GM12872 (cell line): ENCODE measurements at regions not wholly inside any gene's neighbourhood (a gene's known extent, or its start where the extent isn't known, plus 50 kb on each side); places are given as distances from the start of the nearest gene placed in this dataset.

Experiments used
- TF ChIP-seq, protein P1 (sequence below): IDR thresholded peaks from 3 replicates; pipeline ENCODE4 v1.5.1; 2011; ENCODE audit warnings: low read depth, mild to moderate bottlenecking, low read length, moderate library complexity; ENCODE audit not compliant: insufficient read depth

DNA sequence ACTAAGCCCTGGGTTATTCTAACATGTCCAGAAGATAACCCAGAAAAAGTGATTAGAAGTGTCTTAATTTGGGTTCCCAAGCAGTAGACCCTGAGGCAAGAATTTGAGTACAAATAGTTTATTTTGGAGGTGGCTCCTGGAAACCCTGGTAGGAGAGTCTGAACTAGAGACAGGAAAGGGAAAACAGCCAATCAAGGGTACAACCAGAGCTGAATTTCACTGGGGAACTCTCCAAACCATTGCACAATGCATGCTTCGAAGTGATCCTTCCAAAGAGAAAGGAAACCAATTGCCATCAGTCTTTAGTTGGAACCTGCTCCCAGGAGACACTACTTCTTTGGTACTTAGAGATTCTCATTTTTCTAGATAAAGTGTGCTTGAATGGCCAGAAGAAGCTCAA, 361.5 kb downstream of the MBD2 start:
- TF ChIP-seq, protein P1, sequence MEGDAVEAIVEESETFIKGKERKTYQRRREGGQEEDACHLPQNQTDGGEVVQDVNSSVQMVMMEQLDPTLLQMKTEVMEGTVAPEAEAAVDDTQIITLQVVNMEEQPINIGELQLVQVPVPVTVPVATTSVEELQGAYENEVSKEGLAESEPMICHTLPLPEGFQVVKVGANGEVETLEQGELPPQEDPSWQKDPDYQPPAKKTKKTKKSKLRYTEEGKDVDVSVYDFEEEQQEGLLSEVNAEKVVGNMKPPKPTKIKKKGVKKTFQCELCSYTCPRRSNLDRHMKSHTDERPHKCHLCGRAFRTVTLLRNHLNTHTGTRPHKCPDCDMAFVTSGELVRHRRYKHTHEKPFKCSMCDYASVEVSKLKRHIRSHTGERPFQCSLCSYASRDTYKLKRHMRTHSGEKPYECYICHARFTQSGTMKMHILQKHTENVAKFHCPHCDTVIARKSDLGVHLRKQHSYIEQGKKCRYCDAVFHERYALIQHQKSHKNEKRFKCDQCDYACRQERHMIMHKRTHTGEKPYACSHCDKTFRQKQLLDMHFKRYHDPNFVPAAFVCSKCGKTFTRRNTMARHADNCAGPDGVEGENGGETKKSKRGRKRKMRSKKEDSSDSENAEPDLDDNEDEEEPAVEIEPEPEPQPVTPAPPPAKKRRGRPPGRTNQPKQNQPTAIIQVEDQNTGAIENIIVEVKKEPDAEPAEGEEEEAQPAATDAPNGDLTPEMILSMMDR = no peak

DNA sequence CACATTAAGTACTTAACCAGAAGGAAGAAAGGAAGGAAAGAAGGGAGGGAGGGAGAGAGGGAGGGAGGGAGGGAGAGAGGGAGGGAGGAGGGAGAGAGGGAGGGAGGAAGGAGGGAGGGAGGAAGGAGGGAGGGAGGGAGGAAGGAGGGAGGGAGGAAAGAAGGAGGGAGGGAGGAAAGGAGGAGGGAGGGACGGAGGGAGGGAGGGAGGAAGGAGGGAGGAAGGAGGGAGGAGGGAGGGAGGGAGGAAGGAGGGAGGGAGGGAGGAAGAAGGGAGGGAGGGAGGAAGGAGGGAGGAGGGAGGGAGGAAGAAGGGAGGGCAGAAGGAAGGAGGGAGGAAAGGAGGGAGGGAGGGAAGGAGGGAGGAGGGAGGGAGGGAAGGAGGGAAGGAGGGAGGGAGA, 363.3 kb downstream of the MBD2 start:
- TF ChIP-seq, protein P1 = no peak

DNA sequence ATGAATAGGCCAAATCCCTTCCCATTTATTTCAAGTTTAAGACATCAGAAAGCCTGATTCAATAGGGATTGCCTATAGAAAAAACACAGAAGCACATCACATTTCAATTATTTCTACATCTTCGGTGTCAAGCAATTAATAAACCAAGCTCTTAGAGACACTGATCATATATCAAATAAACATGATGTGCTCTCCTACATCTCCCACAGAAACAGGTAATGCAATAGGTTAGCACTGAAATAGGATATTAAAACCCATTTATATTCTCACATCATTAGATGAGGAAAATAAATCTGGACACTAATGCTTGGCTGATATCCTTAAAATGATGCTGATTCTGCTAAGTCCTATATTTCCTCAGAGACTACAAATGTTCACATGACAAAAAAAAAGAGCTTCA, 364.7 kb downstream of the MBD2 start:
- TF ChIP-seq, protein P1 = no peak

DNA sequence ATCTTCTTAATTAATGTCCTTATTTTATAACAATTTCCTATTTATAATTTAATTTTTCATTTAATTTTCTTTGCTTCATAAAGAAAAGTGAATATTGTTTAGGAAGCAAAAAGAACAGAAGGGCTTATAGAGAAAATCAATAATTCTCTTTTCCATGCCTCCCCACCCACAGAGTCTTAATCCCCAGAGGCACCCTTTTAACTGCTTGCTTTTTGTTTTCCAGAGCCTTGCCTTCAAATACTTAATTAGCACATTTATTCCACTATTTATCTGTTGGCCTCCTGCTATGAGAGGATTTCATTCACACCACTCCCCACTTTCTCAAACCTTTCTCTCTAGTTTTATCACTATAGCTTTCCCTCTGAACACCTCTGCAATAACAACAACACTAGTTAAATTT, 373.6 kb downstream of the MBD2 start:
- TF ChIP-seq, protein P1 = no peak

DNA sequence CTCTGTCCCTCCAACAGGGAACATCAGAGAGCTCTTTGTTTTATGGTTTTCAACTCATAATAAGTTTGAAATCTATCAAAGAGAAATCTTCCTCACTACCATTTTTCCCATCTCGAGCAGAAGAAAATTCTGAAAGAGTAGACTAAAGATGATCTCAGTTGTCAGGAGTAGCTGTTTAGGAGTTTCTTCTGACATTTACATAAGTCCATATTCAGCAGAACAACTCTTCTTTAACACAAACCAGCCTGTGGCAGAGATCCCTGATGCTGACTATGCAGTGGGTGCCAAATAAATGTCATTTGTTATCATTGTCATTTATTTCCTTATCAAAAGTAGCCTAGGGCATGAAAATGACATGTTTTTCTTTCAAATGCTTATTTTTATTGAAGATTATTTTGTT, 380.7 kb downstream of the MBD2 start:
- TF ChIP-seq, protein P1 = no peak

DNA sequence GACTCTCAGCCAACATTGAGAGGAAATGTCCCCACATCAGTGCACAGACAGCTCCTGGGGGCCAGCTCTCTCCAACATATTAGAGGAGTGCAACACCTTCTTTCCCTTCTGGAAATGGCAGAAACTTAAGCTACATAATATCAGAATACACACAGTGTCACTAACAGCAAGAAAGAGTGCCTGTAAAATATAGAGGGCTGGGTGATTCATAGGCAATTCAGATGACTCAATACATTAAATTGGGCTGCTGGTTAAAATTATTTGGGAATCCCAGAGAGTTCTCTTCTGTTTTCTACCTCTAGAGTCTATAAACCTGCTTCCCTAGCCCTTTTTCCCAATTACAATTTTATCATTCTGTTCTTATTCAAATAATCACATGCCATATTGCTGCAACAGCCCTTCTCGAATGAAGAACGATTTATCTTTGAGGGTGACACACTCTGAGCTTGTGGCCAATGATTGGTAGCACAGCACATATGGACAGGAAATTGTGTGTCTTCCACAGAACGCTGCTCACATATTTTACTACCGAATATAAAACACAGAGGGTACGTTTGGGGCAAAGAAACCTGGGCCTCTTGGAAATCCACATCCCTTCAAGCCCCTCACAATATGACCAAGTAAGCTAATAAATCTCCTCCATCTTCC, 381.2 kb downstream of the MBD2 start:
- TF ChIP-seq, protein P1 = no peak

DNA sequence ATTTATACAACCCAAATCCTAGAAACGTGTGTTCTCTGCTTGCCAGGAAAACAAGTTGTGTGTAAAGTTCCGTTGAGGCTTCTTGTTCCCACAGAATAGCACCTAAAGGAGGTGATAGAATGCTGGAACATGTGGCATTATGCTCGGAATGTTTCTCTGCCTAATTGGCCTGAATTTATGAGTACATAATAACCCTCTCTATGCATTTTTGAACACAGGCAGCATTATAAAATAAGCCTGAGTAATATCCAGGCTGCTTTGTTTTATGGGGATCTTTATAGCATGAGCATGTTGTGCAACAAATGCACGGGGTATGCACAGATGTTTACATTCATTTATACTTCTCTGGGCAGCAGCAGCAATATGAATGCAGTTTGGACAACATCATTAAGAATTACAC, 385.7 kb downstream of the MBD2 start:
- TF ChIP-seq, protein P1 = no peak
